ENCODE measurements at regions not wholly inside any gene's neighbourhood (a gene's known extent, or its start where the extent isn't known, plus 50 kb on each side); places are given as distances from the start of the nearest gene placed in this dataset.
A peak's percentile ranks its signal among the peaks of the same experiment; 100 is the strongest.

GRCh38 chr5:91643797-91644196 is 260.7 kb upstream of the ARRDC3 start:
- no peaks in the 10 kb centered on the region for H3K9me3 Mint-ChIP-seq (ENCODE audit: low read depth)
- H3K4me1 Mint-ChIP-seq (ENCODE audit: low read depth) = peaks cover 24% of the 10 kb centered on the region
- no peaks in the 10 kb centered on the region for H3K27me3 Mint-ChIP-seq (ENCODE audit: low read depth)
- H3K36me3 Mint-ChIP-seq (ENCODE audit: low read depth) = no peaks in the 10 kb centered on the region
- no peak for DNase-seq (ENCODE audit: low spot score)
- TF ChIP-seq, protein P1, sequence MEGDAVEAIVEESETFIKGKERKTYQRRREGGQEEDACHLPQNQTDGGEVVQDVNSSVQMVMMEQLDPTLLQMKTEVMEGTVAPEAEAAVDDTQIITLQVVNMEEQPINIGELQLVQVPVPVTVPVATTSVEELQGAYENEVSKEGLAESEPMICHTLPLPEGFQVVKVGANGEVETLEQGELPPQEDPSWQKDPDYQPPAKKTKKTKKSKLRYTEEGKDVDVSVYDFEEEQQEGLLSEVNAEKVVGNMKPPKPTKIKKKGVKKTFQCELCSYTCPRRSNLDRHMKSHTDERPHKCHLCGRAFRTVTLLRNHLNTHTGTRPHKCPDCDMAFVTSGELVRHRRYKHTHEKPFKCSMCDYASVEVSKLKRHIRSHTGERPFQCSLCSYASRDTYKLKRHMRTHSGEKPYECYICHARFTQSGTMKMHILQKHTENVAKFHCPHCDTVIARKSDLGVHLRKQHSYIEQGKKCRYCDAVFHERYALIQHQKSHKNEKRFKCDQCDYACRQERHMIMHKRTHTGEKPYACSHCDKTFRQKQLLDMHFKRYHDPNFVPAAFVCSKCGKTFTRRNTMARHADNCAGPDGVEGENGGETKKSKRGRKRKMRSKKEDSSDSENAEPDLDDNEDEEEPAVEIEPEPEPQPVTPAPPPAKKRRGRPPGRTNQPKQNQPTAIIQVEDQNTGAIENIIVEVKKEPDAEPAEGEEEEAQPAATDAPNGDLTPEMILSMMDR (IDR thresholded peaks at IDR 0.05) = no peak
- peak overlapping the region; percentile 64 for H3K27ac Mint-ChIP-seq (ENCODE audit: unreplicated experiment)
- peak overlapping the region; percentile 44 for H3K4me3 Mint-ChIP-seq (ENCODE audit: unreplicated experiment)

GRCh38 chr5:91642581-91642980 is 259.5 kb upstream of the ARRDC3 start:
- no peak for DNase-seq (ENCODE audit: low spot score)
- H3K36me3 Mint-ChIP-seq (ENCODE audit: low read depth) = no peaks in the 10 kb centered on the region
- no peaks in the 10 kb centered on the region for H3K27me3 Mint-ChIP-seq (ENCODE audit: low read depth)
- no peak overlapping the region for H3K27ac Mint-ChIP-seq (ENCODE audit: unreplicated experiment)
- TF ChIP-seq, protein P1 (IDR thresholded peaks at IDR 0.05) = no peak
- no peak overlapping the region for H3K4me3 Mint-ChIP-seq (ENCODE audit: unreplicated experiment)
- no peaks in the 10 kb centered on the region for H3K9me3 Mint-ChIP-seq (ENCODE audit: low read depth)
- peaks cover 24% of the 10 kb centered on the region for H3K4me1 Mint-ChIP-seq (ENCODE audit: low read depth)

DNA sequence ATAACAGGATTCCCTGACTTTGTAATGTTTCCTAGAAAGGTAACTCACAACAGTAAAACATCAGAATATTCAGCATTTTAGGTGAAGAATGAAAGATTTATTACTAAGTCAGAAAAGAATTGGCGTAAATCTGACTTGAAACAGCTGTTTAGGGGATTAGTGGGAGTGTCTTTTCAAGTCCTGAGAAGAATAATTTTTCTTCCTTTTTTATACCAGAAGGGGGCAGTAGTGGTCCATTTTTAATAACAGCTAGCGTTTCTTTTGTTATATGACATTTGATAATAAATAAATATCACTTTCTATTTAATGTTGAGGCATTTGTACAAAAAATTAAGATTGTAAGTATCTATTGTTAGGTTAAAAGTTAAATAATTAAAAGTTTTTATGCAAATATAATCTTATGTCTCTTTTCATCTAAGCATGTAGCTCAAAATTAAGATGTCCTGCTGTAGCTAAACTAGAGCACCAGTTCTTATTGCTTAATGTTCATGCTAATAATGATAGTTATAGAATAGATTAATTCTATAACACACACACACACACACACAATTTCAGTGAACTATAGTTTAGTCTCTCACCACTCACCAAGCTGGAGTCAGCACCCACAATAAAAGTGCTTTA is 258.7 kb upstream of the ARRDC3 start:
- H3K27me3 Mint-ChIP-seq (ENCODE audit: low read depth) = no peaks in the 10 kb centered on the region
- TF ChIP-seq, protein P1 (IDR thresholded peaks at IDR 0.05) = peak; percentile 93
- peaks cover 24% of the 10 kb centered on the region for H3K4me1 Mint-ChIP-seq (ENCODE audit: low read depth)
- no peak for DNase-seq (ENCODE audit: low spot score)
- H3K27ac Mint-ChIP-seq (ENCODE audit: unreplicated experiment) = no peak overlapping the region
- H3K9me3 Mint-ChIP-seq (ENCODE audit: low read depth) = no peaks in the 10 kb centered on the region
- no peaks in the 10 kb centered on the region for H3K36me3 Mint-ChIP-seq (ENCODE audit: low read depth)
- no peak overlapping the region for H3K4me3 Mint-ChIP-seq (ENCODE audit: unreplicated experiment)

- TF ChIP-seq, protein P1 (IDR thresholded peaks at IDR 0.05) = no peak
- H3K36me3 Mint-ChIP-seq (ENCODE audit: low read depth) = no peaks in the 10 kb centered on the region
- H3K27me3 Mint-ChIP-seq (ENCODE audit: low read depth) = no peaks in the 10 kb centered on the region
- peaks cover 18% of the 10 kb centered on the region for H3K4me1 Mint-ChIP-seq (ENCODE audit: low read depth)
- H3K9me3 Mint-ChIP-seq (ENCODE audit: low read depth) = no peaks in the 10 kb centered on the region
- DNase-seq (ENCODE audit: low spot score) = no peak
- no peak overlapping the region for H3K4me3 Mint-ChIP-seq (ENCODE audit: unreplicated experiment)
- H3K27ac Mint-ChIP-seq (ENCODE audit: unreplicated experiment) = no peak overlapping the region
These were observed 256.6 kb upstream of the ARRDC3 start for GRCh38 chr5:91639744-91640143.

DNA sequence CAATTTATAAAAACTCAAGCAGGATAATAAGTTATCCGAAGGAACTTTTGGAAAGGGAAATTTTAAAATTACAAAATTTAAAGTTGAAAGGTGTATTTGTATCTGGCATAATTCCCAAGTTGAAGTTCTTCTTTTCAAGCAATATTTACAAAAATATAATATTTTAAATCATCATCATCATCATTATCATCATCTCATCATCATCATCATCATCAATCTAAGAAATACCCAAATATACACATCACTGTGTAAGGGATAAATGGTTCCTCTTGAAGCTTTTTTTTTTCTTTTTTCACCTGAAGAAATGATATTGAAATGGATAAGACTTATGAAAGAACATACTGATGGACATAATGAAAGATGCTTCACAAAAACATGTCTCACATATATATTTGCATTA is 254.9 kb upstream of the ARRDC3 start:
- DNase-seq (ENCODE audit: low spot score) = no peak
- peaks cover 3% of the 10 kb centered on the region for H3K4me1 Mint-ChIP-seq (ENCODE audit: low read depth)
- H3K27me3 Mint-ChIP-seq (ENCODE audit: low read depth) = no peaks in the 10 kb centered on the region
- no peaks in the 10 kb centered on the region for H3K9me3 Mint-ChIP-seq (ENCODE audit: low read depth)
- TF ChIP-seq, protein P1 (IDR thresholded peaks at IDR 0.05) = no peak
- H3K36me3 Mint-ChIP-seq (ENCODE audit: low read depth) = no peaks in the 10 kb centered on the region
- H3K4me3 Mint-ChIP-seq (ENCODE audit: unreplicated experiment) = no peak overlapping the region
- no peak overlapping the region for H3K27ac Mint-ChIP-seq (ENCODE audit: unreplicated experiment)
